Prostate gland (tissue), 2 donors: ENCODE measurements at regions not wholly inside any gene's neighbourhood (a gene's known extent, or its start where the extent isn't known, plus 50 kb on each side); places are given as distances from the start of the nearest gene placed in this dataset.

Experiments used
- DNase-seq: peaks from one replicate; pipeline ENCODE4 v3.0.0-alpha.2; 2019; ENCODE audit warnings: low spot score
- H3K27ac ChIP-seq, 2 donors: fragments of 200-600 bp; sonication (generic); 2 replicates each; pipeline ENCODE4 v1.5.1; 2017 to 2019
- H3K27me3 ChIP-seq: fragments of 200-600 bp; sonication (generic); replicated peaks from 2 replicates; pipeline ENCODE4 v1.5.1; 2019; ENCODE audit not compliant: insufficient read depth
- H3K36me3 ChIP-seq, 2 donors: fragments of 200-600 bp; sonication (generic); 1 replicate in 1 of 2; 2 replicates in 1 of 2; pipeline versions ENCODE4 v1.5.1 to v1.8.1; 2017 to 2019
- H3K4me1 ChIP-seq: fragments of 200-600 bp; sonication (generic); replicated peaks from 2 replicates; pipeline ENCODE4 v1.5.1; 2019
- H3K4me3 ChIP-seq, 2 donors: fragments of 200-600 bp; sonication (generic); 2 replicates each; pipeline ENCODE4 v1.5.1; 2017 to 2019
- H3K9me3 ChIP-seq: fragments of 200-600 bp; sonication (generic); 2 replicates; pipeline ENCODE4 v1.5.1; 2017
- POLR2A ChIP-seq: fragments of 450-650 bp; IDR thresholded peaks from one replicate; pipeline ENCODE4 v1.6.1; 2016; ENCODE audit warnings: antibody characterized with exemption, mild to moderate bottlenecking
- POLR2AphosphoS5 ChIP-seq: sonication (generic); formaldehyde crosslinking; IDR thresholded peaks from one replicate; pipeline ENCODE4 v1.6.1; 2017; ENCODE audit warnings: antibody characterized with exemption
- WGBS: methylation state at CpG from one replicate; pipeline ENCODE4 v1.1.5; 2018; 5-methylcytosine and 5-hydroxymethylcytosine counted together
- intact Hi-C: fragments of 100-400 bp; cut with DNase I; formaldehyde crosslinking; loops from one replicate; pipeline ENCODE4 v1.14.2; 2022
- TF ChIP-seq, protein P1 (sequence below), 4 experiments: fragments of 200-600 bp in 2 of 4; fragments of 450-650 bp in 2 of 4; sonication (generic) in 2 of 4; IDR thresholded peaks; 1 replicate in 3 of 4; 2 replicates in 1 of 4; pipeline ENCODE4 v1.5.1; 2016 to 2019; ENCODE audit warnings: antibody characterized with exemption in 4 of 4, mild to moderate bottlenecking in 2 of 4, moderate library complexity in 2 of 4

DNA sequence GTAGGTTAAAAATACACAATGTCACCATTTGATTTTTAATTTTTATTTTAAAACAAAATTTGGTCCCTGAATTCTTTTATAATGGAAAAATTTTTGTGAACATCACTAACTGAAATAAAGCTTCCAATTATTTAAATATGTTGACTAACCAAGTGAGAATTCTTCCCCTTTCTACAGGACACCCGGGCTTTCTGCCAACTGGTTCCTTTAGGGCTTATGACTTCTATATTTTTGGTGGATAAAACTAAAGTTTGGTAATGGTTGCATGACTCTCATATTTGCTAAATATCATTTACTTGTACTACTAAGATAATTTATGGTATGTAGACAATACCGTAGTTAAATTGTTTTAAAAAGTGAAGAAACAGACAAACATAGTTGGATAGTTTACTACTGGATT lies 291.0 kb upstream of the DOK6 start:
- DNase-seq = no peak
- no peaks in the 10 kb centered on the region for H3K27me3 ChIP-seq
- TF ChIP-seq POLR2A = no peak
- H3K27ac ChIP-seq = no peak overlapping the region
- no peak overlapping the region for H3K4me3 ChIP-seq
- no peaks in the 10 kb centered on the region for H3K9me3 ChIP-seq
- H3K36me3 ChIP-seq = no peaks in the 10 kb centered on the region
- intact Hi-C loops = no loop called here
- 36% methylated on average over 2 of the region's 2 CpGs for WGBS
- no peaks in the 10 kb centered on the region for H3K4me1 ChIP-seq

DNA sequence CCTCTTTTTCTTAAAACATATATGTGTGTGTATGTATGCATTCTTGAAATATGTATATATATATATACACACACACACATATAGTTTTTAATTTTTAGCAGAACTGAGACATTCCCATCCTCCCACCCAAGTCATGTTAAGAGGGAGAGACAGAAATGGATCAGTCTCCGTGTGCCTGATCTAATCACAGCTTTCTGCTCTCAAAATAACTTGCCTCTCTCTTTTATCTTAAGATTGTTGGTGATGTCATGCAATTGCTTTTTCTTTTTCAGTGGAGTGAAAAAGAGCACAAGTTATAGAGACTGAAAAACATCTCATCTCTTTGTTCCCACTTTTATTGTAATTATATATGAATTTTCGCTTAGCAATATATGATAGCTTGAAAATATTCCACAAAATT lies 279.9 kb upstream of the DOK6 start:
- intact Hi-C loops = no loop called here
- H3K9me3 ChIP-seq = no peaks in the 10 kb centered on the region
- H3K4me3 ChIP-seq = no peak overlapping the region
- H3K27me3 ChIP-seq = no peaks in the 10 kb centered on the region
- DNase-seq = no peak
- no peaks in the 10 kb centered on the region for H3K4me1 ChIP-seq
- TF ChIP-seq, protein P1, sequence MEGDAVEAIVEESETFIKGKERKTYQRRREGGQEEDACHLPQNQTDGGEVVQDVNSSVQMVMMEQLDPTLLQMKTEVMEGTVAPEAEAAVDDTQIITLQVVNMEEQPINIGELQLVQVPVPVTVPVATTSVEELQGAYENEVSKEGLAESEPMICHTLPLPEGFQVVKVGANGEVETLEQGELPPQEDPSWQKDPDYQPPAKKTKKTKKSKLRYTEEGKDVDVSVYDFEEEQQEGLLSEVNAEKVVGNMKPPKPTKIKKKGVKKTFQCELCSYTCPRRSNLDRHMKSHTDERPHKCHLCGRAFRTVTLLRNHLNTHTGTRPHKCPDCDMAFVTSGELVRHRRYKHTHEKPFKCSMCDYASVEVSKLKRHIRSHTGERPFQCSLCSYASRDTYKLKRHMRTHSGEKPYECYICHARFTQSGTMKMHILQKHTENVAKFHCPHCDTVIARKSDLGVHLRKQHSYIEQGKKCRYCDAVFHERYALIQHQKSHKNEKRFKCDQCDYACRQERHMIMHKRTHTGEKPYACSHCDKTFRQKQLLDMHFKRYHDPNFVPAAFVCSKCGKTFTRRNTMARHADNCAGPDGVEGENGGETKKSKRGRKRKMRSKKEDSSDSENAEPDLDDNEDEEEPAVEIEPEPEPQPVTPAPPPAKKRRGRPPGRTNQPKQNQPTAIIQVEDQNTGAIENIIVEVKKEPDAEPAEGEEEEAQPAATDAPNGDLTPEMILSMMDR (IDR thresholded peaks at IDR 0.05) = no peak
- no peak for TF ChIP-seq POLR2AphosphoS5
- TF ChIP-seq POLR2A = no peak
- H3K36me3 ChIP-seq = no peaks in the 10 kb centered on the region
- no peak overlapping the region for H3K27ac ChIP-seq
- 64% methylated on average over 2 of the region's 2 CpGs for WGBS

DNA sequence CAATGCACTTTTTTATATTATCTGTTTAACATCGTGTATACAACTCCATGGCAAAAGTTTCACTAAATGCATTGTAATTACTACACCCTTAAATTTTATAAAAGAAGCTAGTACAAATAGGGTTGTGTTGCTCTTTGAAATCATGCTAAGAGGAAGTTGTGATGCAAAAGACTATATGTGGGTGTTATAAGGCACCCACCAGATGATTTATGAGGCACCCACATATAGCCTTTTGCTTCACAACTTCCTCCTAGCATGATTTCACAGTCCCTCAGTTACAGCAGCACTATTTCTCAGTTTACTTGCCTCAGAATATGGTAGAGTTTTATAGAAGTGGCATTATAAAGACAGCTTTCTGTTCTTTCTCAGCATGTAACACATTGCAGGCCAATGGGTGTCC lies 277.3 kb upstream of the DOK6 start:
- no peak for DNase-seq
- Histone ChIP-seq H3K27me3 (no peaks in the 10 kb centered on the region), H3K4me1 (no peaks in the 10 kb centered on the region), H3K36me3 (no peaks in the 10 kb centered on the region), H3K27ac (no peak overlapping the region), H3K4me3 (no peak overlapping the region), H3K9me3 (no peaks in the 10 kb centered on the region)
- intact Hi-C loops = no loop called here
- WGBS = 64% methylated on average over 1 of the region's 1 CpG
- TF ChIP-seq POLR2AphosphoS5 (no peak), POLR2A (no peak)
- TF ChIP-seq, protein P1 (IDR thresholded peaks at IDR 0.05) = no peak

DNA sequence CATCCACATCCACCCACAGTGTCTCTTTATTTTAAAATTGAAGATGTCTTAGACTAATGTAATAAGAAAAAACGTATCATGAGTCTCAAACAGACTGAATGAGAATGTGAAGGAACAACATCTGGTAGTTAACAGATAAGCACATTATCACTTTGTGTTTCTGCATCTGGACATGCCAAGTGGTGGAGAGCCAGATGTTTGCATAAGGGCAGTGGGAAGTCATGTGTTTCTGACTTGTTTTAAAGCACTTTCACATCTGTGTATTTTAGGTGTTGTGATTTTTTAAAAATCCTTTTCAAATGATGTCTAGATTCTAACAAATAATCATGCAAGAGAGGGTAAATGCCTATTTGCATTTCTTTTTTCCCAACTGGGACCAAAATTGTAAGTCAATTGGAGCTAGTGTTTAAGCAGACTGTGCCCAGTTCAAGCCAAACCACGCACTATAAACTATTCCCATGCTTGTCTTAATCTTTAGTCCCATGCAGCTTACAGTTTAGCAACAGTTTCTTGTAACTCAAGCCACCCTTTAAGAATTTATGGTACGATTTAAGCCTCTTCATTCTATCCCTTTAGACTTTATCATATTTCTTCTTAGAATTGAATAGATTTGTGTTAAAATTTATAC lies 272.7 kb upstream of the DOK6 start:
- TF ChIP-seq, protein P1 (IDR thresholded peaks at IDR 0.05) = no peak
- TF ChIP-seq POLR2A = no peak
- TF ChIP-seq POLR2AphosphoS5 = no peak
- Histone ChIP-seq H3K4me1 (no peaks in the 10 kb centered on the region), H3K27ac (no peak overlapping the region), H3K27me3 (no peaks in the 10 kb centered on the region), H3K4me3 (no peak overlapping the region), H3K36me3 (no peaks in the 10 kb centered on the region), H3K9me3 (no peaks in the 10 kb centered on the region)
- intact Hi-C loops = no loop called here
- 63% methylated on average over 3 of the region's 3 CpGs for WGBS
- DNase-seq = no peak

DNA sequence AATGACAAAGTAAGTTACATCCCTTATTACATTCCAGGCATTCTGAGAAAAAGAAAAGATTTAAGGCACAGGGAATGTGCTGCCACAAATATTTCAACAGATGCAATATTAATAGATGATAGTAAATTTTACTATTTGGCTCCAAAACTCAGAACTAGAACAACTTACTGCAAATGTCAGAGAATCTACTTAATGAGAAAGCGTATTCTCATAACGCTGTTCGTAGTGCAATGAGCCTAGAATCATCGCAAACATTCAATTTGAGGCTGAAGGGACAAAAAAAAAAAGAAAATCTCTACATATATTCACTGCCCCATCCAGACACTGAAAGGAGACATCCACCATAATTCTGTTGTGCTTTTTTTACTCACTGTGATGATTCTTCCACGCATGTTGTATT lies 272.1 kb upstream of the DOK6 start:
- WGBS = 81% methylated on average over 5 of the region's 5 CpGs

More for the DNA sequence above, 272.1 kb upstream of the DOK6 start:
- Histone ChIP-seq H3K4me1 (no peaks in the 10 kb centered on the region), H3K27me3 (no peaks in the 10 kb centered on the region), H3K36me3 (no peaks in the 10 kb centered on the region), H3K27ac (no peak overlapping the region), H3K9me3 (no peaks in the 10 kb centered on the region), H3K4me3 (no peak overlapping the region)
- intact Hi-C loops = no loop called here
- DNase-seq = no peak
- no peak for TF ChIP-seq POLR2A
- TF ChIP-seq, protein P1 (IDR thresholded peaks at IDR 0.05) = no peak
- no peak for TF ChIP-seq POLR2AphosphoS5
